ENCODE measurements at regions not wholly inside any gene's neighbourhood (a gene's known extent, or its start where the extent isn't known, plus 50 kb on each side); places are given as distances from the start of the nearest gene placed in this dataset.

DNA sequence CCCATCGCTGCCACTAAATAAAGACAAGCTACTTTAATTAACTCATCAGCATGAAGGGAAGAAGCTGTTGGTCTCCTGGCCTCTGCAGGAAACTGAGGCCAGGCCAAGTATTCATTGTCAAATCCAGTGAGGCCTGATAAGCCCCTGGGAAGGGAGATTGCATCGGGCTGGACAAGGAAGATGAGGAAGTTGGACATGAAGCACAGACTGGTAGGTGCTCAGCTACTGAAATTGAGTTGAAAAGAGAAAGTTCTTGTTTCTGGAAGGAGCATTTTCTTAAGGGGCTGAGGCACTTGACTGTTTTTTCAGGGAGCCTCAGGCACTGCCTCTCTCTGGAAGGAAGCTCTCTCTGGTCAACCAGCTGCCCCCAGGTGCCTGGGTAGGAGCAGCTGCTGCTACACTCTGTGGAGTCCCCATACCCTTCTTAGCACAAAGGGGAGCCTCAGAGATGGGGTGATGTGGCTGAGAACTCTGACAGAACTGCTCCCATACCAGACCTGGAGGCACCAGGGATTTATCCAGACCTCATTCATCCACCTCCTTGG lies 90.3 kb upstream of the IKZF1 start:
- Histone ChIP-seq H3K56ac (ENCODE audit: extremely low read depth, insufficient read depth, low read length) (no peak overlapping the region), H3K9me3 (ENCODE audit: control insufficient read depth, insufficient read depth, low read length) (peaks cover 16% of the 10 kb centered on the region; the same call in 1 of the 2 replicates), H3K4me1 (ENCODE audit: control insufficient read depth, insufficient read depth, low read length) (no peaks in the 10 kb centered on the region), H2BK20ac (ENCODE audit: low read depth, low read length) (no peak overlapping the region), H4K5ac (ENCODE audit: low read depth, low read length) (no peak overlapping the region), H3K23ac (ENCODE audit: low read depth, low read length) (no peak overlapping the region), H2AK9ac (replicated peaks; ENCODE audit: low read depth, low read length, poor library complexity) (no peak overlapping the region), H3K4ac (ENCODE audit: low read depth, low read length) (no peak overlapping the region), H4K91ac (ENCODE audit: insufficient read depth, low read depth, low read length) (no peak overlapping the region), H3K4me3 (ENCODE audit: insufficient read depth, low read depth, low read length) (no peak overlapping the region), H3K36me3 (ENCODE audit: control insufficient read depth, insufficient read depth, low read length) (no peaks in the 10 kb centered on the region), H2BK15ac (ENCODE audit: low read depth, low read length) (no peak overlapping the region), H3K9me1 (ENCODE audit: insufficient read depth, low read length) (no peaks in the 10 kb centered on the region), H2AFZ (replicated peaks; ENCODE audit: low read length, poor library complexity) (no peak overlapping the region), H3K27ac (ENCODE audit: insufficient read depth, low read length) (no peak overlapping the region), H2BK120ac (ENCODE audit: low read depth, low read length) (no peak overlapping the region), H3K9ac (ENCODE audit: low read depth, low read length) (no peak overlapping the region), H3K14ac (replicated peaks; ENCODE audit: low read depth, low read length) (no peak overlapping the region), H3K27me3 (ENCODE audit: control insufficient read depth, insufficient read depth, low read length) (no peaks in the 10 kb centered on the region), H4K8ac (ENCODE audit: low read depth in 2 of 2, low read length in 2 of 2) (no peak overlapping the region), H2BK5ac (ENCODE audit: low read depth, low read length, poor library complexity, severe bottlenecking) (no peak overlapping the region), H4K20me1 (ENCODE audit: insufficient read depth, low read length) (no peaks in the 10 kb centered on the region), H3K18ac (ENCODE audit: low read depth, low read length) (no peak overlapping the region), H3K79me1 (ENCODE audit: low read depth in 1 of 2, low read length in 2 of 2) (no peaks in the 10 kb centered on the region), H2AK5ac (ENCODE audit: low read depth, low read length) (no peak overlapping the region), H3K4me2 (ENCODE audit: low read depth, low read length) (no peak overlapping the region)
- POLR2A ChIA-PET (ENCODE audit: unreplicated experiment) = no interaction called here
- no TSS peak for BruUV-seq (replicated peaks)
- 33% methylated on average over 1 of the region's 2 CpGs; no CpG with 5 or more reads in 1 of the 2 experiments for WGBS, 2 experiments (ENCODE audit: extremely low coverage in 2 of 2, insufficient read length in 1 of 2)
- intact Hi-C loops (cut with micrococcal nuclease) = no loop called here
- TF ChIP-seq CHD1 (IDR thresholded peaks at IDR 0.05; ENCODE audit: low read depth, low read length) = no peak
- TF ChIP-seq RCOR1 (IDR thresholded peaks at IDR 0.05; ENCODE audit: insufficient replicate concordance, low read length) = no peak
- no peak for TF ChIP-seq RAD21 (IDR thresholded peaks at IDR 0.05; ENCODE audit: low read length)
- no peak for TF ChIP-seq CEBPB (IDR thresholded peaks at IDR 0.05; ENCODE audit: low read depth, low read length)
- dilution Hi-C loops (cut with HindIII; ENCODE audit: low sequenced_read_pairs, unreplicated experiment) = no loop called here
- ATAC-seq (ENCODE audit: low read depth) = no peak
- in situ Hi-C loops (cut with MboI; ENCODE audit: low sequenced_read_pairs) = no loop called here
- DNase-seq = no peak
- CTCF ChIA-PET = no interaction called here
